ENCODE measurements at regions not wholly inside any gene's neighbourhood (a gene's known extent, or its start where the extent isn't known, plus 50 kb on each side); places are given as distances from the start of the nearest gene placed in this dataset.

- TF ChIP-seq RNF219 (CRISPR knock-in tag; IDR thresholded peaks at IDR 0.05) (no peak), HMGXB4 (CRISPR knock-in tag; IDR thresholded peaks at IDR 0.05; ENCODE audit: borderline replicate concordance in 1 of 2, low read depth in 1 of 2) (no peak), ZNF720 (CRISPR knock-in tag; IDR thresholded peaks at IDR 0.05) (no peak)
- TF ChIP-seq, protein P1, sequence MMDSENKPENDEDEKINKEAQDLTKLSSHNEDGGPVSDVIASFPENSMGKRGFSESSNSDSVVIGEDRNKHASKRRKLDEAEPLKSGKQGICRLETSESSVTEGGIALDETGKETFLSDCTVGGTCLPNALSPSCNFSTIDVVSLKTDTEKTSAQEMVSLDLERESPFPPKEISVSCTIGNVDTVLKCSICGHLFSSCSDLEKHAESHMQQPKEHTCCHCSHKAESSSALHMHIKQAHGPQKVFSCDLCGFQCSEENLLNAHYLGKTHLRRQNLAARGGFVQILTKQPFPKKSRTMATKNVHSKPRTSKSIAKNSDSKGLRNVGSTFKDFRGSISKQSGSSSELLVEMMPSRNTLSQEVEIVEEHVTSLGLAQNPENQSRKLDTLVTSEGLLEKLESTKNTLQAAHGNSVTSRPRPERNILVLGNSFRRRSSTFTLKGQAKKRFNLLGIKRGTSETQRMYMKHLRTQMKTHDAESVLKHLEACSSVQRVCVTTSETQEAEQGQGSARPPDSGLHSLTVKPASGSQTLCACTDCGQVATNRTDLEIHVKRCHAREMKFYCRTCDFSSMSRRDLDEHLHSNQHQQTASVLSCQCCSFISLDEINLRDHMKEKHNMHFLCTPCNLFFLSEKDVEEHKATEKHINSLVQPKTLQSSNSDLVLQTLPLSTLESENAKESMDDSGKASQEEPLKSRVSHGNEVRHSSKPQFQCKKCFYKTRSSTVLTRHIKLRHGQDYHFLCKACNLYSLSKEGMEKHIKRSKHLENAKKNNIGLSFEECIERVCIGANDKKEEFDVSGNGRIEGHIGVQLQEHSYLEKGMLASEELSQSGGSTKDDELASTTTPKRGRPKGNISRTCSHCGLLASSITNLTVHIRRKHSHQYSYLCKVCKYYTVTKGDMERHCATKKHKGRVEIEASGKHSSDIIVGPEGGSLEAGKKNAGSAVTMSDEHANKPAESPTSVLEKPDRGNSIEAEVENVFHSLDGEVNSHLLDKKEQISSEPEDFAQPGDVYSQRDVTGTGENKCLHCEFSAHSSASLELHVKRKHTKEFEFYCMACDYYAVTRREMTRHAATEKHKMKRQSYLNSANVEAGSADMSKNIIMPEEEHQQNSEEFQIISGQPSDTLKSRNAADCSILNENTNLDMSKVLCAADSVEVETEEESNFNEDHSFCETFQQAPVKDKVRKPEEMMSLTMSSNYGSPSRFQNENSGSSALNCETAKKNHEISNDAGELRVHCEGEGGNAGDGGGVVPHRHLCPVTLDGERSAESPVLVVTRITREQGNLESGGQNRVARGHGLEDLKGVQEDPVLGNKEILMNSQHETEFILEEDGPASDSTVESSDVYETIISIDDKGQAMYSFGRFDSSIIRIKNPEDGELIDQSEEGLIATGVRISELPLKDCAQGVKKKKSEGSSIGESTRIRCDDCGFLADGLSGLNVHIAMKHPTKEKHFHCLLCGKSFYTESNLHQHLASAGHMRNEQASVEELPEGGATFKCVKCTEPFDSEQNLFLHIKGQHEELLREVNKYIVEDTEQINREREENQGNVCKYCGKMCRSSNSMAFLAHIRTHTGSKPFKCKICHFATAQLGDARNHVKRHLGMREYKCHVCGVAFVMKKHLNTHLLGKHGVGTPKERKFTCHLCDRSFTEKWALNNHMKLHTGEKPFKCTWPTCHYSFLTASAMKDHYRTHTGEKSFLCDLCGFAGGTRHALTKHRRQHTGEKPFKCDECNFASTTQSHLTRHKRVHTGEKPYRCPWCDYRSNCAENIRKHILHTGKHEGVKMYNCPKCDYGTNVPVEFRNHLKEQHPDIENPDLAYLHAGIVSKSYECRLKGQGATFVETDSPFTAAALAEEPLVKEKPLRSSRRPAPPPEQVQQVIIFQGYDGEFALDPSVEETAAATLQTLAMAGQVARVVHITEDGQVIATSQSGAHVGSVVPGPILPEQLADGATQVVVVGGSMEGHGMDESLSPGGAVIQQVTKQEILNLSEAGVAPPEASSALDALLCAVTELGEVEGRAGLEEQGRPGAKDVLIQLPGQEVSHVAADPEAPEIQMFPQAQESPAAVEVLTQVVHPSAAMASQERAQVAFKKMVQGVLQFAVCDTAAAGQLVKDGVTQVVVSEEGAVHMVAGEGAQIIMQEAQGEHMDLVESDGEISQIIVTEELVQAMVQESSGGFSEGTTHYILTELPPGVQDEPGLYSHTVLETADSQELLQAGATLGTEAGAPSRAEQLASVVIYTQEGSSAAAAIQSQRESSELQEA (CRISPR knock-in tag; IDR thresholded peaks at IDR 0.05; ENCODE audit: not compliant biosample characterization), result no peak
Measured at GRCh38 chr5:158354958-158355357, 496.0 kb upstream of the CLINT1 start (continued).
